Gastrocnemius medialis (tissue), 4 donors: ENCODE measurements at regions not wholly inside any gene's neighbourhood (a gene's known extent, or its start where the extent isn't known, plus 50 kb on each side); places are given as distances from the start of the nearest gene placed in this dataset.

ENCODE experiments used
- ATAC-seq, 2 donors: fragments of 150-250 bp; one replicate each; pipeline ENCODE4 v1.9.1; 2016
- DNase-seq, 2 donors: peaks; one replicate each; pipeline ENCODE4 v3.0.0-alpha.2; 2019
- H3K27ac ChIP-seq, 4 donors: fragments of 200-600 bp; sonication (generic); 1 replicate in 1 of 4; 2 replicates in 3 of 4; pipeline ENCODE4 v1.5.1; 2016 to 2018; ENCODE audit warnings: mild to moderate bottlenecking in 2 of 4, moderate library complexity in 1 of 4
- H3K27me3 ChIP-seq, 3 donors: fragments of 200-600 bp; sonication (generic) in 2 of 3; 1 replicate in 1 of 3; 2 replicates in 2 of 3; pipeline versions ENCODE4 v1.5.1 to v1.6.0; 2016 to 2019; ENCODE audit warnings: mild to moderate bottlenecking in 1 of 3, moderate library complexity in 1 of 3
- H3K36me3 ChIP-seq, 2 donors: fragments of 200-600 bp; sonication (generic) in 1 of 2; one replicate each; pipeline ENCODE4 v1.5.1; 2017 to 2018
- H3K4me1 ChIP-seq, 2 donors: fragments of 200-600 bp; sonication (generic) in 1 of 2; one replicate each; pipeline ENCODE4 v1.5.1; 2016 to 2017; ENCODE audit warnings: mild to moderate bottlenecking in 2 of 2
- H3K4me3 ChIP-seq, 4 donors: fragments of 200-600 bp; sonication (generic) in 3 of 4; 1 replicate in 1 of 4; 2 replicates in 3 of 4; pipeline ENCODE4 v1.5.1; 2016 to 2019; ENCODE audit warnings: mild to moderate bottlenecking in 2 of 4
- H3K9me3 ChIP-seq, 3 donors: fragments of 200-600 bp; sonication (generic) in 2 of 3; 1 replicate in 1 of 3; 2 replicates in 2 of 3; pipeline ENCODE4 v1.5.1; 2016 to 2019
- POLR2A ChIP-seq, 2 donors: fragments of 450-650 bp; IDR thresholded peaks; one replicate each; pipeline ENCODE4 v1.6.1; 2017; ENCODE audit warnings: antibody characterized with exemption in 2 of 2, mild to moderate bottlenecking in 2 of 2, moderate library complexity in 2 of 2
- in situ Hi-C, 4 donors: fragments of 200-750 bp; cut with MboI; loops; one replicate each; pipeline versions ENCODE4 v1.15.0 to v1.8.0; 2017; ENCODE audit warnings: low sequenced_read_pairs in 4 of 4
- intact Hi-C: fragments of 100-400 bp; cut with DNase I; formaldehyde crosslinking; loops from one replicate; pipeline ENCODE4 v1.15.1; 2023; ENCODE audit warnings: low total_unique reads
- TF ChIP-seq, protein P1 (sequence below), 5 experiments: fragments of 450-650 bp in 3 of 5; fragments of 200-600 bp in 2 of 5; sonication (generic) in 2 of 5; IDR thresholded peaks in 4 of 5; conservative IDR thresholded peaks in 1 of 5; 1 replicate in 4 of 5; 2 replicates in 1 of 5; pipeline ENCODE4 v1.5.1; 2016 to 2019; ENCODE audit warnings: antibody characterized with exemption in 5 of 5, mild to moderate bottlenecking in 3 of 5, moderate library complexity in 3 of 5

GRCh38 chr5:139745800-139746690 is 49.6 kb upstream of the PSD2 start:
- in situ Hi-C loops: no loop called here
- TF ChIP-seq, protein P1, sequence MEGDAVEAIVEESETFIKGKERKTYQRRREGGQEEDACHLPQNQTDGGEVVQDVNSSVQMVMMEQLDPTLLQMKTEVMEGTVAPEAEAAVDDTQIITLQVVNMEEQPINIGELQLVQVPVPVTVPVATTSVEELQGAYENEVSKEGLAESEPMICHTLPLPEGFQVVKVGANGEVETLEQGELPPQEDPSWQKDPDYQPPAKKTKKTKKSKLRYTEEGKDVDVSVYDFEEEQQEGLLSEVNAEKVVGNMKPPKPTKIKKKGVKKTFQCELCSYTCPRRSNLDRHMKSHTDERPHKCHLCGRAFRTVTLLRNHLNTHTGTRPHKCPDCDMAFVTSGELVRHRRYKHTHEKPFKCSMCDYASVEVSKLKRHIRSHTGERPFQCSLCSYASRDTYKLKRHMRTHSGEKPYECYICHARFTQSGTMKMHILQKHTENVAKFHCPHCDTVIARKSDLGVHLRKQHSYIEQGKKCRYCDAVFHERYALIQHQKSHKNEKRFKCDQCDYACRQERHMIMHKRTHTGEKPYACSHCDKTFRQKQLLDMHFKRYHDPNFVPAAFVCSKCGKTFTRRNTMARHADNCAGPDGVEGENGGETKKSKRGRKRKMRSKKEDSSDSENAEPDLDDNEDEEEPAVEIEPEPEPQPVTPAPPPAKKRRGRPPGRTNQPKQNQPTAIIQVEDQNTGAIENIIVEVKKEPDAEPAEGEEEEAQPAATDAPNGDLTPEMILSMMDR (IDR thresholded peaks at IDR 0.05 in 4 of 5, conservative IDR thresholded peaks at IDR 0.05 in 1 of 5): no peak
- TF ChIP-seq POLR2A (IDR thresholded peaks at IDR 0.05): no peak
- peaks cover 22 to 23% (median 23%) of the 10 kb centered on the region in 3 donors for H3K27me3 ChIP-seq
- peak overlapping the region; percentile 16 to 44 (median 30) for H3K27ac ChIP-seq
- H3K36me3 ChIP-seq: no peaks in the 10 kb centered on the region
- H3K9me3 ChIP-seq: no peaks in the 10 kb centered on the region
- peak overlapping the region; percentile 46 to 74 (median 60) for H3K4me3 ChIP-seq
- H3K4me1 ChIP-seq: peaks cover 24 to 27% of the 10 kb centered on the region in 2 donors
- DNase-seq: peak; percentile 60 to 79
- ATAC-seq: peak; percentile 92 to 94
- intact Hi-C loops: loop anchor here (5.0 kb wide), 2 partner anchors 49 to 109 kb away; no protein-coding TSS in a partner anchor
